GM19372 (cell line): ENCODE measurements at regions not wholly inside any gene's neighbourhood (a gene's known extent, or its start where the extent isn't known, plus 50 kb on each side); places are given as distances from the start of the nearest gene placed in this dataset.

Experiments used
- ATAC-seq: cut with Tn5 transposase; IDR thresholded peaks from one replicate; pipeline ENCODE4 v1.9.1; 2021; ENCODE audit warnings: mild to moderate bottlenecking, low read depth, moderate library complexity; ENCODE audit not compliant: unreplicated experiment

GRCh38 chr6:67345946-67346345 lies 1289.1 kb upstream of the ADGRB3 start:
- no peak for ATAC-seq

GRCh38 chr6:67336014-67336413 lies 1299.1 kb upstream of the ADGRB3 start:
- no peak for ATAC-seq

GRCh38 chr6:67331304-67331703 lies 1303.8 kb upstream of the ADGRB3 start:
- ATAC-seq = no peak

DNA sequence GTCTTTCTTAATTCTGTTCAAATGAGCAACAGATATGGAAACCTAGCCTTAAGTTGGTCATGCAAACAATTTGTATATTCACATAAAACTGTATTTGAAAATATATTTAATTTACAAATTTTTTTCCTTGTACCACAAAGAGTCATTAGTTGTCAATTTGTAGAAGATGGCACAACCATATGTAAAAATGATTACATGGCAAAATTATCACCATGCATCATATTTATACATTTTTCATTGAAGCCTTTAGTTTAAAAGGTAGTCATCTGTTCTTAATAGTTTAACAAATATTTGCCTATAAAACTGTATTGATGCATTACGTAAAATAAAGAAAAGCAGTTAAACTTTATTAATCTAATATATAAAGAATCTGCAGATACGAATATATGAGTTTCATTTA lies 1306.8 kb upstream of the ADGRB3 start:
- ATAC-seq = no peak

- no peak for ATAC-seq
These were observed 1334.5 kb upstream of the ADGRB3 start for GRCh38 chr6:67300430-67301040.

DNA sequence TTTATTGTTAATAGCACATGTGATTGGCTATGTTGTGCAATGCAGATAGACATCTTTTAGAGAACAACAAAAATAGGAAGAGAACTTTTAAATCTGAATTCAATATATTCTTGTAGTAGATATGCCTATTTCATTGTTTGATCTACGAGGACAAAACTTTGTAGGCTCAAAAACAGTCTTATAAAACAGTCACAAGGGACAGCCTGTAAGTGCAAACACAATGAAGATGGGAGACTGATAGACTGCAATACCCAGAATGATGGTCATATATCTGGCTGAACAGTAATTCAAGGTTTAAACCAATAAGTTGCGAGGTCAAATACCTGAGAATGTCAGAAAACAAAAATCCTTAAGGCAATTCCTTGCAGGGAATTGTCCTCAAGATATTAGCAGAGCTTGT lies 1342.9 kb upstream of the ADGRB3 start:
- ATAC-seq = no peak

DNA sequence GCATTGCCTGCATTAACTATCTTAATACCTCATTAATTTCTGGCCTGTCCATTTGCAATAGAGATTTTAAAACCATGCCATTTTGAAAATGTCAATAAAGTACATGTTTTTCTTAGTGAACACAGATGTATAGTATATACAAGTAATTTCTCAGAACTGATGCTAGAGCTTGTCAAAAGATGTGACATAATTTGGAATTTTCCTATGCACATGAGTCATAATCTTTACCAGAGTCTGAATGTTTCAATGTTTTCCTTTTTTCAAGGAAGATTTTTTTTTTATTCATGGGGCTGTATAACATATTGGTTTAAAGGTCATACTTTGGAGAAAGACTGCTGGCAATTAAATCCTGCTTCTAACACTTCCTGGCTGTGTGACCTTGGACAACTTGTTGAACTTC lies 1347.5 kb upstream of the ADGRB3 start:
- ATAC-seq = no peak

DNA sequence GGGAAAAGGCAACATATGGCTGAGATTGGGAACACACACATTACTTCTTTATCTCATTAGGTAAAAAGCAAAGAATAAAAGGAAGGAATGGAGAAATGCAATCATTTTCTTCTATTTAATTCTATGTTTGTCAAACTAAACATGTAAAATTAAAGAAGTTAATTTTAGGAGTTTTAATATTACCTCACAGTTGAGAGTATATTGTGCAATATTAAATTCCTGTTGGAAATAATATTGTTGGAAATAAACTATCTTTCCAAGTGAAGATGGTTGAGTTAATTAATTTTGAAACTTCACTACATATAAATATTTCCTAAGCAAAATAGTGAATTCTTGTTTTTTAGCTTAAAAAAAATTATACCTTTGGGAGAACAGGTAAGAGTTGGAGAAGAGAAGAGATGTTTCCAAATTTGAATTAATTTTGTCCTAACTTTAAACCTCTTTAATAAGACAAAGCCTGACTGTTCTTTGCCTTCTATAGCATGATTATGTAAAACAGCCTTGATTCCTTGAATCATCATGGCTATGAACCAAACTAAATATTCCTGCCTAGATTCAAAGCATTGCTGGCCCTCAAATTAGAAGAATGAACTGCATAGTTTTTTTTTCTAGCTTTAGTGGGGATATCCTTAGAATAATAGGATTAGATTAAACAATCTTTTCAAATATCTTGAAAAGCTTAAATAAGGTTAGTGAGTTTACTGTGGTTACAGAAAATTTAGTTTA lies 1349.1 kb upstream of the ADGRB3 start:
- ATAC-seq = no peak

GRCh38 chr6:67277312-67277711 lies 1357.8 kb upstream of the ADGRB3 start:
- ATAC-seq = no peak

GRCh38 chr6:67265996-67266921 lies 1368.8 kb upstream of the ADGRB3 start:
- ATAC-seq = no peak

GRCh38 chr6:67252663-67253062 lies 1382.4 kb upstream of the ADGRB3 start:
- ATAC-seq = no peak

DNA sequence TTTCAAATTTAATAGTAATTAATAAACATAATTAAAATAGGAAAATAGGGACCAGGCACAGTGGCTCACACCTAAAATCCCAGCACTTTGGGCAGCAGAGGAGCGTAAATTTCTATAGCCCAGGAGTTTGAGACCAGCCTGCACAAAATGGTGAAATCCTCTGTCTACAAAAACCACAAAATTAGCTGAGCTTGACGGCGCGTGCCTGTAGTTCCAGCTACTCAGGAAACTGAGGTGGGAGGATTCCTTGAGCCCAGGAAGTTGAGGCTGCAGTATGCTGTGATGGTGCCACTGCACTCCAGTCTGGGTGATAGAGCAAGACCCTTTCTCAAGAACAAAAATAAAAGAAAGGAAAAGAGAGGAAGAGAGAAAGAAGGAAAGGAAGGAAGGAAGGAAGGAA lies 1387.0 kb upstream of the ADGRB3 start:
- ATAC-seq = no peak

GRCh38 chr6:67244037-67244436 lies 1391.0 kb upstream of the ADGRB3 start:
- no peak for ATAC-seq

GRCh38 chr6:67237277-67237676 lies 1397.8 kb upstream of the ADGRB3 start:
- no peak for ATAC-seq

DNA sequence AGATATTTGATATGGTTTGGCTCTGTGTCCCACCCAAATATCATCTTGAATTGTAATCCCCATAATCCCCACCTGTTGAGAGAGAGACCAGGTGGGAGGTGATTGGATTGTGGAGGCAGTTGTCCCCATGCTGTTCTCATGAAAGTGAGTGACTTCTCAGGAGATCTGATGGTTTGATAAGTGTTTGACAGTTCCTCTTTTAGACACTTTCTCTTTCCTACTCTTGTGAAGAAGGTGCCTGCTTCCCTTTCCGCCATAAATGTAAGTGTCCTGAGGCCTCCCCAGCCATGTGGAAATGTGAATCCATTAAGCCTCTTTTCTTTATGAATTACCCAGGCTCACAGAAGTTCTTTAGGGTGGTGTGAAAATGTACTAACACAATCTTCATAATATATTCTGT lies 1404.0 kb upstream of the ADGRB3 start:
- ATAC-seq = no peak

GRCh38 chr6:67224989-67225388 lies 1410.1 kb upstream of the ADGRB3 start:
- no peak for ATAC-seq

DNA sequence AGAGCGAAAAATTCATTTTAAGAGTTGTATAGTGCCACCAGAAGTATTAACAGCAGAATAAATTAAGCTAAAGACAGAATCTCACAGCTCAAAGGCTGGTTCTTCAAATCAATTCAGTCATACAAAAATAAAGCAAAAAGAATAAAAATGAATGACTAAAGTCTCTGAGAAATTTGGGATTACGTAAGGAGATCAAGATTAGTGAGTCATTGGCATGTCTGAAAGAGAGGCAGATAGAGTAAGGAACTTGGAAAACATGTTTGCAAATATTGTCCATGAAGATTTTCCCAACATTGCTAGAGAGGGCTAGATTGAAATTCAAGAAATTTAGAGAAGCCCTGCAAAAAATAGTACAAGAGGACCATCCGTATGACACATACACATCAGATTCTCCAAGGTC lies 1413.9 kb upstream of the ADGRB3 start:
- ATAC-seq = no peak

DNA sequence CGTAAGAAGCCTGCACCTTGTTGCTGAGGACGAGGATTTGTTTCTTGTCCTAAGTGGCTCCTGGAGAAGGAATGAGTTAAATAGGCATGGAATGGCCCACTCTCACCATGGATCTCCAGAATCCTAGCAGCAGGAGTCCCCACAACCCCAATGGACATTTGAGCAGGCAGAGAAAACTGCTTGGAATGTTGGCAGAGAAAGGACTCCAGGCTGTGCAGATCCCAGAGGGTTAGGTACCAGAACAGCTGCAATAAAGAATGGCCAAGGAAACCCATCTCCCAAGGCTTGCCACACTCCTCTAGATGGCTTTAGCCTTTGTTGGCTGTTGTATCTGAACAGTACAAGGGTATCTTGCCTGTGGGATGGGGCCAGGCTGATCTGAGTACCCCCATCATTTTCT lies 1415.7 kb upstream of the ADGRB3 start:
- ATAC-seq = no peak

- no peak for ATAC-seq
These were observed 1422.5 kb upstream of the ADGRB3 start for GRCh38 chr6:67212584-67212983.

- no peak for ATAC-seq
These were observed 1424.6 kb upstream of the ADGRB3 start for GRCh38 chr6:67210450-67210849.

- no peak for ATAC-seq
These were observed 1433.5 kb upstream of the ADGRB3 start for GRCh38 chr6:67201563-67201962.
